ENCODE measurements at regions not wholly inside any gene's neighbourhood (a gene's known extent, or its start where the extent isn't known, plus 50 kb on each side); places are given as distances from the start of the nearest gene placed in this dataset.

GRCh38 chr9:81395676-81396054 lies 293.7 kb downstream of the TLE1 start:
- TF ChIP-seq CTCF (IDR thresholded peaks at IDR 0.05; ENCODE audit: poor library complexity) (no peak), EZH2 (IDR thresholded peaks at IDR 0.05; ENCODE audit: borderline replicate concordance) (no peak)

All from hepatocyte (in vitro differentiated cells).